ENCODE measurements at regions not wholly inside any gene's neighbourhood (a gene's known extent, or its start where the extent isn't known, plus 50 kb on each side); places are given as distances from the start of the nearest gene placed in this dataset.

DNA sequence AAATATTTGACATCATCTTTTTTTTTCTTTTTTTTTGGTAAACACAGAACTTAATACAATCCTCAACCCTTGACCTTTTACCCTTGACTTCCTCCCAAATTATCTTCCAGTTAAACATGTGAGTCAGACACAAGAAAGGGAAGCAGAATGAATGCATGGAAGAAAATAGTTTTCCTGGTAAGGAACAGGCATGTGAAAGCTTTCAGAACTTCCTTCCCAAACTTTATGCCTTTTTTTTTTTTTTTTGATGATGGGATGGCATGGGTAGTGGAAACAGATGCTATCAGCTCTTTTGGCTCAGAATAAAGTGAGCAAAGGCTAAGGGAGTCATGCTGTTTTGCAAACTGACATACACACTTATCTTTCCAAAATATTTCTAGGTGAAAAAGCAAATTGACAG is 1079.1 kb downstream of the TTLL7 start:
- H3K36me3 Mint-ChIP-seq (ENCODE audit: insufficient read depth), result no peaks in the 10 kb centered on the region
- no peaks in the 10 kb centered on the region for H3K27me3 Mint-ChIP-seq (ENCODE audit: low read depth)
- ATAC-seq (no peak), DNase-seq (no peak)
- no peak overlapping the region for H3K4me3 Mint-ChIP-seq
- no peaks in the 10 kb centered on the region for H3K4me1 Mint-ChIP-seq (ENCODE audit: low read depth)
- no peaks in the 10 kb centered on the region for H3K9me3 Mint-ChIP-seq

- no peaks in the 10 kb centered on the region for H3K27me3 Mint-ChIP-seq (ENCODE audit: low read depth)
Measured at GRCh38 chr1:82907313-82907712, 1091.6 kb downstream of the TTLL7 start.

GRCh38 chr1:82903626-82904025 is 1095.3 kb downstream of the TTLL7 start:
- no peaks in the 10 kb centered on the region for H3K36me3 Mint-ChIP-seq (ENCODE audit: insufficient read depth)
- H3K4me1 Mint-ChIP-seq (ENCODE audit: low read depth), result no peaks in the 10 kb centered on the region
- H3K27me3 Mint-ChIP-seq (ENCODE audit: low read depth), result no peaks in the 10 kb centered on the region
- H3K9me3 Mint-ChIP-seq, result no peaks in the 10 kb centered on the region
- ATAC-seq (no peak), DNase-seq (no peak)
- no peak overlapping the region for H3K4me3 Mint-ChIP-seq

More at GRCh38 chr1:82907313-82907712, 1091.6 kb downstream of the TTLL7 start:
- ATAC-seq, result no peak
- H3K9me3 Mint-ChIP-seq, result no peaks in the 10 kb centered on the region
- H3K4me1 Mint-ChIP-seq (ENCODE audit: low read depth), result no peaks in the 10 kb centered on the region
- H3K36me3 Mint-ChIP-seq (ENCODE audit: insufficient read depth), result no peaks in the 10 kb centered on the region
- H3K4me3 Mint-ChIP-seq, result no peak overlapping the region
- DNase-seq, result no peak

- ATAC-seq (no peak), DNase-seq (no peak)
- Mint-ChIP-seq H3K36me3 (ENCODE audit: insufficient read depth) (no peaks in the 10 kb centered on the region), H3K27me3 (ENCODE audit: low read depth) (no peaks in the 10 kb centered on the region), H3K9me3 (no peaks in the 10 kb centered on the region), H3K4me1 (ENCODE audit: low read depth) (no peaks in the 10 kb centered on the region), H3K4me3 (no peak overlapping the region)
Measured at GRCh38 chr1:82901561-82901960, 1097.4 kb downstream of the TTLL7 start.

- DNase-seq (no peak), ATAC-seq (no peak)
- Mint-ChIP-seq H3K4me3 (no peak overlapping the region), H3K36me3 (ENCODE audit: insufficient read depth) (no peaks in the 10 kb centered on the region), H3K4me1 (ENCODE audit: low read depth) (no peaks in the 10 kb centered on the region), H3K27me3 (ENCODE audit: low read depth) (no peaks in the 10 kb centered on the region), H3K9me3 (no peaks in the 10 kb centered on the region)
Measured at GRCh38 chr1:82901118-82901517, 1097.8 kb downstream of the TTLL7 start.

GRCh38 chr1:82899017-82899416 is 1098.3 kb downstream of the ADGRL2 start:
- Mint-ChIP-seq H3K4me1 (ENCODE audit: low read depth) (no peaks in the 10 kb centered on the region), H3K27me3 (ENCODE audit: low read depth) (no peaks in the 10 kb centered on the region), H3K36me3 (ENCODE audit: insufficient read depth) (no peaks in the 10 kb centered on the region), H3K4me3 (no peak overlapping the region), H3K9me3 (no peaks in the 10 kb centered on the region)
- ATAC-seq, result no peak
- no peak for DNase-seq

GRCh38 chr1:82897549-82897948 is 1096.8 kb downstream of the ADGRL2 start:
- Mint-ChIP-seq H3K27me3 (ENCODE audit: low read depth) (no peaks in the 10 kb centered on the region), H3K36me3 (ENCODE audit: insufficient read depth) (no peaks in the 10 kb centered on the region), H3K4me1 (ENCODE audit: low read depth) (no peaks in the 10 kb centered on the region), H3K4me3 (no peak overlapping the region), H3K9me3 (no peaks in the 10 kb centered on the region)
- ATAC-seq, result no peak
- no peak for DNase-seq

- no peaks in the 10 kb centered on the region for H3K9me3 Mint-ChIP-seq
Measured at GRCh38 chr1:82896036-82896435, 1095.3 kb downstream of the ADGRL2 start.

GRCh38 chr1:82894635-82895034 is 1093.9 kb downstream of the ADGRL2 start:
- no peaks in the 10 kb centered on the region for H3K9me3 Mint-ChIP-seq
- DNase-seq (no peak), ATAC-seq (no peak)
- H3K36me3 Mint-ChIP-seq (ENCODE audit: insufficient read depth), result no peaks in the 10 kb centered on the region
- H3K4me1 Mint-ChIP-seq (ENCODE audit: low read depth), result no peaks in the 10 kb centered on the region
- no peaks in the 10 kb centered on the region for H3K27me3 Mint-ChIP-seq (ENCODE audit: low read depth)
- H3K4me3 Mint-ChIP-seq, result no peak overlapping the region

More at GRCh38 chr1:82896036-82896435, 1095.3 kb downstream of the ADGRL2 start:
- Mint-ChIP-seq H3K4me1 (ENCODE audit: low read depth) (no peaks in the 10 kb centered on the region), H3K4me3 (no peak overlapping the region), H3K27me3 (ENCODE audit: low read depth) (no peaks in the 10 kb centered on the region), H3K36me3 (ENCODE audit: insufficient read depth) (no peaks in the 10 kb centered on the region)
- DNase-seq (no peak), ATAC-seq (no peak)

DNA sequence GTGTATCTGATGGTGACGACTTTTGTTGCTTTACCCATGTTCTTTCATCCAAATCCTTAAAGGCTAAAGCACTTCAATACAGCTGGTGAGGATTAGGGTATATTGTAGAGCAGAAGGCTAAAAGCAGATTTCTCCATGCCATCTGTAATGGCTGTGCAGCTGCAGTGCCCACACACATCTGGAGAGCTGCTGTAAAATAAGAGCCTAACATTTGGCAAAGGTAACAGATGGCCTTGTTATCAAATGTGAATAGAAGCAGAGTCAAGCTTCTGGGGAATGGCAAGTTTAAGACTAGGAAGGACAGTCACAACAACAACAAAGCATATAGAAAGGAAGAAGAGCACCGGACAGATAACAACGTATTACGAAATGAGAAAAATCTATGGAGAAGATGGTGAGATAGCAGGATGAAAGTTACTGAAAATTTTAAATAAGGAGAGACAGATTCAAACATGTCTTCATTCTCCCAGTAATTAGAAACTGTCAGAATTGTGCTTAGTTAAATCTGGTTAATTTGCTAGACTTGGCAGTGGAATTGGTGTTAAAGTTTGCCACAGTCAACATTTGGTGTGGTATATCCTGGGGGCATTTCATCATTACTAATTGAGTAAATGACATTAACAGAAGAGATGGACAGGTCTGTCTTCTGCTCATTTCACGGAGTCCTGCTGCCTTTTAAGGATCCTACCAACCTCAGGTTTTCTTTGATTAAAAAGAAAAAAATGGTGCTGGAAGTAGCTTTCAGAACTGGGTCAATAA is 1093.2 kb downstream of the ADGRL2 start:
- Mint-ChIP-seq H3K27me3 (ENCODE audit: low read depth) (no peaks in the 10 kb centered on the region), H3K36me3 (ENCODE audit: insufficient read depth) (no peaks in the 10 kb centered on the region), H3K4me3 (no peak overlapping the region), H3K9me3 (no peaks in the 10 kb centered on the region), H3K4me1 (ENCODE audit: low read depth) (no peaks in the 10 kb centered on the region)
- DNase-seq (no peak), ATAC-seq (no peak)

DNA sequence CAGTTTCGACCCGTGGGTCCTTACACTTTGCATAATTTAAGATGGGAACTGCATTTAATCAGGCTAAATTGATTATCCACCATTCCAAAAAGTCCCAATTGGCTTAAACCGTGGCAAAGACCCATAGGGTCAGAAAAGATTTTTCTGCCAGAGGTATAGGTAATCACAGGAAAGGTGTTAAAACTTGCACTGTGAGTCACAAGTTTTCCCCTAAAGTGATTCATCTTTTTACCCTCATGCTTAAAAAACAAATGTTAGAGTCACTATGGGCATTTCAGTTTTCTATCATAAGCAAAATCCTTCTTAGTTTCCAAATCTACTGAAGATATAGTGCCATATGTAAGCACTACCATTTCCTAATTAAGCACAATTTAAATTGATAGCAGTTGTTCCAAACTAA is 1079.8 kb downstream of the ADGRL2 start:
- no peak for ATAC-seq
- no peaks in the 10 kb centered on the region for H3K36me3 Mint-ChIP-seq (ENCODE audit: insufficient read depth)
- no peaks in the 10 kb centered on the region for H3K27me3 Mint-ChIP-seq (ENCODE audit: low read depth)
- no peaks in the 10 kb centered on the region for H3K4me1 Mint-ChIP-seq (ENCODE audit: low read depth)
- no peak overlapping the region for H3K4me3 Mint-ChIP-seq
- no peak for DNase-seq
- no peaks in the 10 kb centered on the region for H3K9me3 Mint-ChIP-seq

GRCh38 chr1:82879701-82880305 is 1079.1 kb downstream of the ADGRL2 start:
- H3K36me3 Mint-ChIP-seq (ENCODE audit: insufficient read depth), result no peaks in the 10 kb centered on the region
- DNase-seq (no peak), ATAC-seq (no peak)
- H3K27me3 Mint-ChIP-seq (ENCODE audit: low read depth), result no peaks in the 10 kb centered on the region
- no peaks in the 10 kb centered on the region for H3K9me3 Mint-ChIP-seq
- no peaks in the 10 kb centered on the region for H3K4me1 Mint-ChIP-seq (ENCODE audit: low read depth)
- H3K4me3 Mint-ChIP-seq, result no peak overlapping the region

GRCh38 chr1:82875170-82875569 is 1074.4 kb downstream of the ADGRL2 start:
- no peaks in the 10 kb centered on the region for H3K36me3 Mint-ChIP-seq (ENCODE audit: insufficient read depth)
- no peak for ATAC-seq
- no peak overlapping the region for H3K4me3 Mint-ChIP-seq

DNA sequence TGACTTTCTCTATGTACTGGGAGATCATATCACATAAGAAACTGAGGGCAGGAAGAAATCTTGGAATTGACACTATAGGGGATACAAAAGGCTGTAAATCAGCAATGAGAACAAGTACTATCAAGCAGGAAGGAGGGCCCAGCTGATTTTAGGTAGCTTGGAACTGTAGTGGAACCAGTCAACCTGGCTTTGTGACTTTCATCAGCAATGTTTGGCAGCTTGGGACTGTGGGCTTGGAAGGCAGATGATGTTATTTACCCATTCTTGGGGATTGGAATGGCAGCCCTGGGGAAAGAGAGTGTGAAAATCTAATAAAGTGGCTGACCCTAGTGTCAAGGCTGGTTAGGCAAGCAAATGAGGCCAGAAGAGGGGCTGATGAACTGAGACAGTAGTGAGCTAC is 1073.3 kb downstream of the ADGRL2 start:
- Mint-ChIP-seq H3K9me3 (peaks cover 7% of the 10 kb centered on the region), H3K4me3 (no peak overlapping the region), H3K27me3 (ENCODE audit: low read depth) (no peaks in the 10 kb centered on the region), H3K4me1 (ENCODE audit: low read depth) (no peaks in the 10 kb centered on the region), H3K36me3 (ENCODE audit: insufficient read depth) (no peaks in the 10 kb centered on the region)
- ATAC-seq (no peak), DNase-seq (no peak)

More at GRCh38 chr1:82875170-82875569, 1074.4 kb downstream of the ADGRL2 start:
- DNase-seq, result no peak
- H3K4me1 Mint-ChIP-seq (ENCODE audit: low read depth), result no peaks in the 10 kb centered on the region
- H3K9me3 Mint-ChIP-seq, result peaks cover 7% of the 10 kb centered on the region
- no peaks in the 10 kb centered on the region for H3K27me3 Mint-ChIP-seq (ENCODE audit: low read depth)

GRCh38 chr1:82870332-82870731 is 1069.6 kb downstream of the ADGRL2 start:
- Mint-ChIP-seq H3K9me3 (peaks cover 7% of the 10 kb centered on the region), H3K36me3 (ENCODE audit: insufficient read depth) (no peaks in the 10 kb centered on the region)
- no peak for ATAC-seq

More at GRCh38 chr1:82870332-82870731, 1069.6 kb downstream of the ADGRL2 start:
- no peak for DNase-seq
- no peak overlapping the region for H3K4me3 Mint-ChIP-seq
- no peaks in the 10 kb centered on the region for H3K4me1 Mint-ChIP-seq (ENCODE audit: low read depth)
- H3K27me3 Mint-ChIP-seq (ENCODE audit: low read depth), result no peaks in the 10 kb centered on the region
